Smooth muscle cell (in vitro differentiated cells): ENCODE measurements at regions not wholly inside any gene's neighbourhood (a gene's known extent, or its start where the extent isn't known, plus 50 kb on each side); places are given as distances from the start of the nearest gene placed in this dataset.
"Not testable (repeated sequence)": the region's sequence is repeated elsewhere in the genome, so short reads cannot be mapped to it uniquely, and the experiment has no call there.

Experiments used
- DNase-seq: peaks from one replicate; lab custom pipeline; 2025; ENCODE audit not compliant: unreplicated experiment; lab: John Stamatoyannopoulos, UW
- H2AFZ ChIP-seq: fragments of 200-600 bp; sonication (generic); 2 replicates; pipeline ENCODE4 v1.6.0; 2016; ENCODE audit warnings: antibody characterized with exemption, low read depth, mild to moderate bottlenecking
- H3F3A ChIP-seq: fragments of 200-600 bp; sonication (generic); 2 replicates; pipeline ENCODE4 v1.6.0; 2017; ENCODE audit warnings: antibody characterized with exemption, low read depth
- H3K27ac ChIP-seq: fragments of 200-600 bp; sonication (generic); 2 replicates; pipeline ENCODE4 v1.5.1; 2016; ENCODE audit warnings: low read depth, mild to moderate bottlenecking
- H3K27me3 ChIP-seq: fragments of 200-600 bp; sonication (generic); 2 replicates; pipeline ENCODE4 v1.6.1; 2016; ENCODE audit warnings: low read depth, mild to moderate bottlenecking
- H3K36me3 ChIP-seq: fragments of 200-600 bp; sonication (generic); 2 replicates; pipeline ENCODE4 v1.5.1; 2016; ENCODE audit warnings: low read depth
- H3K4me1 ChIP-seq: fragments of 200-600 bp; sonication (generic); 2 replicates; pipeline ENCODE4 v1.5.1; 2016; ENCODE audit warnings: low read depth
- H3K4me2 ChIP-seq: fragments of 200-600 bp; sonication (generic); 2 replicates; pipeline ENCODE4 v1.6.0; 2016; ENCODE audit warnings: mild to moderate bottlenecking
- H3K4me3 ChIP-seq: fragments of 200-600 bp; sonication (generic); 2 replicates; pipeline ENCODE4 v1.5.1; 2016; ENCODE audit warnings: mild to moderate bottlenecking
- H3K79me2 ChIP-seq: fragments of 200-600 bp; sonication (generic); 2 replicates; pipeline ENCODE4 v1.6.0; 2016; ENCODE audit warnings: low read depth, mild to moderate bottlenecking
- H3K9ac ChIP-seq: fragments of 200-600 bp; sonication (generic); 2 replicates; pipeline ENCODE4 v1.6.0; 2016; ENCODE audit warnings: low read depth
- H3K9me3 ChIP-seq: fragments of 200-600 bp; sonication (generic); replicated peaks from 2 replicates; pipeline ENCODE4 v1.5.1; 2016; ENCODE audit warnings: low read depth
- H4K20me1 ChIP-seq: fragments of 200-600 bp; sonication (generic); 2 replicates; pipeline ENCODE4 v1.6.0; 2016; ENCODE audit warnings: low read depth
- WGBS: methylation state at CpG from one replicate; pipeline ENCODE4 v1.1.7; 2016; ENCODE audit warnings: low lambda C conversion rate; 5-methylcytosine and 5-hydroxymethylcytosine counted together
- TF ChIP-seq, protein P1 (sequence below): fragments of 200-600 bp; sonication (generic); IDR thresholded peaks from 2 replicates; pipeline ENCODE4 v1.5.1; 2017; ENCODE audit warnings: borderline replicate concordance, mild to moderate bottlenecking, antibody characterized with exemption; ENCODE audit not compliant: insufficient read depth, poor library complexity, severe bottlenecking

DNA sequence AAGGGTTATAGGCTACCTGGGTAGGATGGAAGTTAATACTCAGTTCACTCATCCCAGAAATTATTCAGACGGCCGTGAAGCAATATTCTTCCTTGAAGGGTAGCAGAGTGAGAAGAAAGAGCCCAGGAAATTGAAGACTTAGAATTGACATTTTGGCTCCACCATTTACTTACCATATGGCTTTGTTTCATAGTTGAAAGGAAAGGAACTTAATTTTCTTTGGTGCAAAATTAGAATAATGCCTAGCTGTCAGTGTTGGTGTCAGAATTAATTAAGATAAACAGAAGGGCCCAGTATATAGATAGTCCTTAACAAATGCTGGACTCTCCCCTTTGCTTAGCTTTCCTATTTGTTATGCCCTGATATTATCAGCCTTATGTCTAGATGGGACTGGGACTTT is 263.2 kb downstream of the KCNJ3 start:
- Histone ChIP-seq H3K4me3 (no peak overlapping the region), H3K27me3 (no peaks in the 10 kb centered on the region), H4K20me1 (no peaks in the 10 kb centered on the region), H3K27ac (no peak overlapping the region), H3K79me2 (no peaks in the 10 kb centered on the region), H3K9me3 (no peaks in the 10 kb centered on the region), H2AFZ (no peak overlapping the region), H3F3A (no peaks in the 10 kb centered on the region), H3K4me2 (no peak overlapping the region), H3K9ac (no peak overlapping the region), H3K36me3 (no peaks in the 10 kb centered on the region), H3K4me1 (no peaks in the 10 kb centered on the region)
- TF ChIP-seq, protein P1, sequence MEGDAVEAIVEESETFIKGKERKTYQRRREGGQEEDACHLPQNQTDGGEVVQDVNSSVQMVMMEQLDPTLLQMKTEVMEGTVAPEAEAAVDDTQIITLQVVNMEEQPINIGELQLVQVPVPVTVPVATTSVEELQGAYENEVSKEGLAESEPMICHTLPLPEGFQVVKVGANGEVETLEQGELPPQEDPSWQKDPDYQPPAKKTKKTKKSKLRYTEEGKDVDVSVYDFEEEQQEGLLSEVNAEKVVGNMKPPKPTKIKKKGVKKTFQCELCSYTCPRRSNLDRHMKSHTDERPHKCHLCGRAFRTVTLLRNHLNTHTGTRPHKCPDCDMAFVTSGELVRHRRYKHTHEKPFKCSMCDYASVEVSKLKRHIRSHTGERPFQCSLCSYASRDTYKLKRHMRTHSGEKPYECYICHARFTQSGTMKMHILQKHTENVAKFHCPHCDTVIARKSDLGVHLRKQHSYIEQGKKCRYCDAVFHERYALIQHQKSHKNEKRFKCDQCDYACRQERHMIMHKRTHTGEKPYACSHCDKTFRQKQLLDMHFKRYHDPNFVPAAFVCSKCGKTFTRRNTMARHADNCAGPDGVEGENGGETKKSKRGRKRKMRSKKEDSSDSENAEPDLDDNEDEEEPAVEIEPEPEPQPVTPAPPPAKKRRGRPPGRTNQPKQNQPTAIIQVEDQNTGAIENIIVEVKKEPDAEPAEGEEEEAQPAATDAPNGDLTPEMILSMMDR = no peak
- 90% methylated on average over 2 of the region's 2 CpGs for WGBS
- DNase-seq = no peak

DNA sequence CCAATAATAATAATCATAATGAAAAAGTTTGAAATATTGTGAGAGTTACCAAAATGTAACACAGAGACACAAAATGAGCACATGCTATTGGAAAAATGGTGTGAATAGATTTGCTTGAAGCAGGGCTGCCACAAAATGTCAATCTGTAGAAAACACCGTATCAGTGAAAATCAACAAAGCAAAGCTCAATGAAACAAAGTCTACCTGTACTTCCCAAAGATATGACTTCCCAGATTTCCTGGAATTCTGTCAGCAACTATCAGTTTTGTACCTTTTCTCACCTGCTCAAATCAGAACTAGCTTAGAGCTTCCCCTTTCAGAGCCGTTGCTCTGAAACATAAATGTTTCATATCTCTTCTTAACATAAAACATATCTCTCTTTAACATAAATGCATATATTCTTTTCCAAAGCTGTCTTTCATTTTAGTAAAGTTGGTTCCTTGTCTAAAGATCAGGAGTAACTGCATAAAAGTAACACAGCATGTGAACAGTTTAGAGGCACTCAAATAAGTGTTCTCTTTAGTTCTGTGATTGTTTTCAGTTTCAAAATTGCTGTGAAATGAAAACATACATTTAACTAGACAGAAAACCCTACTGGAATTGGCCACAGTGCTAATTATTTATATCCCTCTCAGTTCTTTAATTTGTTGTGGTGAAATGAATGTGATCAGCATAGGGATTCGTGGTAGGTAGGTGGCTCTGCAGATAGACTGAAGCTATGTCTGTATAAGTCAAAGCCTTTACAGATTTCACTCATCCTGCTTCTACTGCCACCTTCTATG is 262.5 kb downstream of the KCNJ3 start:
- H3K27ac ChIP-seq = no peak overlapping the region
- H3K36me3 ChIP-seq = no peaks in the 10 kb centered on the region
- H4K20me1 ChIP-seq = no peaks in the 10 kb centered on the region
- H3K27me3 ChIP-seq = no peaks in the 10 kb centered on the region
- no peaks in the 10 kb centered on the region for H3F3A ChIP-seq
- H3K9me3 ChIP-seq = no peaks in the 10 kb centered on the region
- 90% methylated on average over 3 of the region's 3 CpGs for WGBS
- no peak overlapping the region for H3K4me3 ChIP-seq
- no peak overlapping the region for H3K4me2 ChIP-seq
- H3K9ac ChIP-seq = no peak overlapping the region
- DNase-seq = no peak
- H2AFZ ChIP-seq = no peak overlapping the region
- no peaks in the 10 kb centered on the region for H3K79me2 ChIP-seq
- no peaks in the 10 kb centered on the region for H3K4me1 ChIP-seq
- TF ChIP-seq, protein P1 = no peak

DNA sequence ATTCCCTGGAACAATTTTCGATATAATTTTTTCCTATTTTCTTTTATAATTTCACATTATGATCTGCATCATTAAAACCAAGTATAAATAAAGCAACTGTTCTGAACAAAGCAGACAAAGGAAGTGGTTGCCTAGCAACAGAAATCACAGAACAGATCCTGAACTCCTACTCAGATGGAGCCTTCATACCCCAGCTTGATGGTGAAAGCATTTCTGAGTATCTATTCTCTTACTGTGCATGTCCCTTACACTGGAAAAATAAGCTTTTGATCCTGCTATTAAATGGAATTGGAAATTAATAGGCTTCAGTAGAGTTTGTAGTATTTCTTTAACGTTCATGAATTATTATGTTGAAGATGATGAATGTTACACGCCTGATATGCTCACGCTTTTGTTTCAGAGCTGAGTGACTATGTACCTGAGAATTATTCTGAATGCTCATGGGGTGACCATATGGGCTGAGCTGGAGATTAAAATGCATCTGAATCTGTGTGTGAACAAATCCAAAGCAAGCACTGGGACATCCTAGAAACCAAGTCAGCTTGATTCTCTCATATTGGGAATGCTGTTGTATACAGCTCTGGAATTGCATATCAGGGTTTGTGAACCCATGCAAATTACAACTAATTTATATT is 254.0 kb downstream of the KCNJ3 start:
- Histone ChIP-seq H3K79me2 (no peaks in the 10 kb centered on the region), H3K27ac (no peak overlapping the region), H3K4me1 (no peaks in the 10 kb centered on the region), H3K4me2 (no peak overlapping the region), H3K27me3 (no peaks in the 10 kb centered on the region), H3K9me3 (no peaks in the 10 kb centered on the region), H2AFZ (no peak overlapping the region), H3K36me3 (no peaks in the 10 kb centered on the region), H3K4me3 (no peak overlapping the region), H3K9ac (no peak overlapping the region), H4K20me1 (no peaks in the 10 kb centered on the region), H3F3A (no peaks in the 10 kb centered on the region)
- no peak for DNase-seq
- TF ChIP-seq, protein P1 = no peak
- 68% methylated on average over 4 of the region's 4 CpGs for WGBS

DNA sequence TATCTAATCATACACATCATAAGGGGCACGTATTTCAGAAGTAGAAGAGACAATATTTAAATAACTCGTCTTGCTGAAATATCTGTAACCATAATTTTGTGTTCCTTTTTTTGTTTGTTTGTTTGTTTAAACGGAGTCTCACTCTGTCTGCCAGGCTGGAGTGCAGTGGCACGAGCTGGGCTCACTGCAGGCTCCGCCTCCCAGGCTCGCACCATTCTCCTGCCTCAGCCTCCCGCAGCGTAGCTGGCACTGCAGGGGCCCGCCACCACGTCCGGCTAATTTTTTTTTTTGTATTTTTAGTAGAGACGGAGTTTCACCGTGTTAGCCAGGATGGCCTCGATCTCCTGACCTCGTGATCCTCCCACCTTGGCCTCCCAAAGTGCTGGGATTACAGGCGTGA is 248.9 kb downstream of the KCNJ3 start:
- not testable (repeated sequence) for H3K4me1 ChIP-seq, H3K4me2 ChIP-seq, H3K27me3 ChIP-seq, H3K9me3 ChIP-seq, H3F3A ChIP-seq, H3K27ac ChIP-seq, H2AFZ ChIP-seq, H3K9ac ChIP-seq, H3K4me3 ChIP-seq, H3K79me2 ChIP-seq, DNase-seq, H4K20me1 ChIP-seq, H3K36me3 ChIP-seq
- WGBS = 90% methylated on average over 16 of the region's 16 CpGs
